Astrocyte (in vitro differentiated cells and primary cell): ENCODE measurements at regions not wholly inside any gene's neighbourhood (a gene's known extent, or its start where the extent isn't known, plus 50 kb on each side); places are given as distances from the start of the nearest gene placed in this dataset.

Experiments used
- DNase-seq: peaks from one replicate; pipeline ENCODE4 v3.0.0-alpha.2; 2010; ENCODE audit warnings: low read depth
- FAIRE-seq: peaks from 2 replicates; lab custom pipeline; 2011; peaks lifted over from hg19 to GRCh38; lab: Jason Lieb, UNC
- H2AFZ ChIP-seq: 2 replicates; pipeline ENCODE4 v1.6.0; 2012; ENCODE audit warnings: low read depth, low read length, inconsistent platforms
- H3K27ac ChIP-seq: 2 replicates; pipeline ENCODE4 v1.5.1; 2011; ENCODE audit warnings: low read depth, low read length, inconsistent platforms
- H3K27me3 ChIP-seq: 2 replicates; pipeline ENCODE4 v1.6.0; 2011; ENCODE audit warnings: low read length, inconsistent platforms; ENCODE audit not compliant: insufficient read depth
- H3K36me3 ChIP-seq: 2 replicates; pipeline ENCODE4 v1.5.1; 2011; ENCODE audit warnings: low read length, inconsistent platforms; ENCODE audit not compliant: insufficient read depth
- H3K4me1 ChIP-seq: 2 replicates; pipeline ENCODE4 v1.5.1; 2011; ENCODE audit warnings: low read length, inconsistent platforms; ENCODE audit not compliant: insufficient read depth
- H3K4me2 ChIP-seq: 2 replicates; pipeline ENCODE4 v1.6.0; 2012; ENCODE audit warnings: low read length, inconsistent platforms
- H3K4me3 ChIP-seq: 2 replicates; pipeline ENCODE4 v1.5.1; 2011; ENCODE audit warnings: low read depth, mild to moderate bottlenecking, low read length, inconsistent platforms; ENCODE audit not compliant: insufficient read depth
- H3K79me2 ChIP-seq: 2 replicates; pipeline ENCODE4 v1.6.0; 2012; ENCODE audit warnings: mild to moderate bottlenecking, low read length, inconsistent platforms; ENCODE audit not compliant: insufficient read depth
- H3K9ac ChIP-seq: 2 replicates; pipeline ENCODE4 v1.6.0; 2012; ENCODE audit warnings: mild to moderate bottlenecking, low read length, inconsistent platforms
- H3K9me3 ChIP-seq: 2 replicates; pipeline ENCODE4 v1.5.1; 2012; ENCODE audit warnings: low read depth, mild to moderate bottlenecking, low read length, inconsistent platforms; ENCODE audit not compliant: insufficient read depth
- H4K20me1 ChIP-seq: 2 replicates; pipeline ENCODE4 v1.6.0; 2012; ENCODE audit warnings: low read length, inconsistent platforms; ENCODE audit not compliant: insufficient read depth
- H3K27ac Mint-ChIP-seq: one replicate; pipeline ENCODE4 v1.8.0; 2021; ENCODE audit warnings: mild to moderate bottlenecking, mixed read lengths; ENCODE audit not compliant: unreplicated experiment
- H3K27me3 Mint-ChIP-seq: one replicate; pipeline ENCODE4 v1.8.0; 2021; ENCODE audit warnings: low read depth, mixed read lengths; ENCODE audit not compliant: unreplicated experiment
- H3K36me3 Mint-ChIP-seq: one replicate; pipeline ENCODE4 v1.8.0; 2021; ENCODE audit warnings: low read depth, mixed read lengths; ENCODE audit not compliant: unreplicated experiment
- H3K4me1 Mint-ChIP-seq: one replicate; pipeline ENCODE4 v1.8.0; 2021; ENCODE audit warnings: low read depth, mixed read lengths; ENCODE audit not compliant: unreplicated experiment
- H3K4me3 Mint-ChIP-seq: one replicate; pipeline ENCODE4 v1.8.0; 2021; ENCODE audit warnings: mild to moderate bottlenecking, moderate library complexity, mixed read lengths; ENCODE audit not compliant: unreplicated experiment
- H3K9me3 Mint-ChIP-seq: one replicate; pipeline ENCODE4 v1.8.0; 2021; ENCODE audit warnings: mild to moderate bottlenecking, mixed read lengths; ENCODE audit not compliant: unreplicated experiment
- EZH2 ChIP-seq: IDR thresholded peaks from 2 replicates; pipeline ENCODE4 v1.6.1; 2012; ENCODE audit warnings: mild to moderate bottlenecking, low read length, inconsistent platforms; ENCODE audit not compliant: insufficient read depth
- TF ChIP-seq, protein P1 (sequence below): IDR thresholded peaks from 2 replicates; pipeline ENCODE4 v1.5.1; 2011; ENCODE audit warnings: low read depth, mild to moderate bottlenecking, inconsistent platforms, low read length, moderate library complexity; ENCODE audit not compliant: insufficient read depth

DNA sequence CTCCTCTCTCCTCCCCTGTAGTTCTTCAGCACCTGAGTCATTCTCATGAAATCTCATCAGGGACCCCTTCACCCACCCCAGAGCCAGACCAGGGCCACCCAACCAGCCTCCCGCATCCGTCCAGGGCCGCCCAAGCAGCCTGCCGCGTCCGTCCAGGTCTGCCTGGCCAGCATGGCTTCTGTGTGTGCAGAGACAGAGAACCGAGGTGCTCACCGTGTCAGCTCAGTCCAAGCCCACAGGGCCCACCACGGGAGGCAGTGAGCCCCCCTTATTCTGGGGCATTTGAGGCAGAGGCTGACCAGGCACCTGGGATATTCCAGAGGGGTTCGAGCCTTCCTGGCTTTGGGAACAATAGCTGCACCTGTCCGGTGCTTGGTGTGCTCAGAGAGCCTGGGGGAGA, 1117.3 kb downstream of the BRD1 start:
- Histone ChIP-seq H2AFZ (no peak overlapping the region), H3K79me2 (no peaks in the 10 kb centered on the region), H3K4me1 (no peaks in the 10 kb centered on the region), H3K4me2 (no peak overlapping the region), H3K9me3 (no peaks in the 10 kb centered on the region), H3K9ac (no peak overlapping the region), H4K20me1 (no peaks in the 10 kb centered on the region), H3K27me3 (no peaks in the 10 kb centered on the region), H3K36me3 (no peaks in the 10 kb centered on the region), H3K27ac (no peak overlapping the region), H3K4me3 (no peak overlapping the region)
- Mint-ChIP-seq H3K9me3 (no peaks in the 10 kb centered on the region), H3K27ac (no peak overlapping the region), H3K4me3 (no peak overlapping the region), H3K36me3 (peaks cover 13% of the 10 kb centered on the region), H3K27me3 (peaks cover 13% of the 10 kb centered on the region), H3K4me1 (no peaks in the 10 kb centered on the region)
- DNase-seq = no peak
- no peak for FAIRE-seq
- TF ChIP-seq, protein P1, sequence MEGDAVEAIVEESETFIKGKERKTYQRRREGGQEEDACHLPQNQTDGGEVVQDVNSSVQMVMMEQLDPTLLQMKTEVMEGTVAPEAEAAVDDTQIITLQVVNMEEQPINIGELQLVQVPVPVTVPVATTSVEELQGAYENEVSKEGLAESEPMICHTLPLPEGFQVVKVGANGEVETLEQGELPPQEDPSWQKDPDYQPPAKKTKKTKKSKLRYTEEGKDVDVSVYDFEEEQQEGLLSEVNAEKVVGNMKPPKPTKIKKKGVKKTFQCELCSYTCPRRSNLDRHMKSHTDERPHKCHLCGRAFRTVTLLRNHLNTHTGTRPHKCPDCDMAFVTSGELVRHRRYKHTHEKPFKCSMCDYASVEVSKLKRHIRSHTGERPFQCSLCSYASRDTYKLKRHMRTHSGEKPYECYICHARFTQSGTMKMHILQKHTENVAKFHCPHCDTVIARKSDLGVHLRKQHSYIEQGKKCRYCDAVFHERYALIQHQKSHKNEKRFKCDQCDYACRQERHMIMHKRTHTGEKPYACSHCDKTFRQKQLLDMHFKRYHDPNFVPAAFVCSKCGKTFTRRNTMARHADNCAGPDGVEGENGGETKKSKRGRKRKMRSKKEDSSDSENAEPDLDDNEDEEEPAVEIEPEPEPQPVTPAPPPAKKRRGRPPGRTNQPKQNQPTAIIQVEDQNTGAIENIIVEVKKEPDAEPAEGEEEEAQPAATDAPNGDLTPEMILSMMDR = no peak
- no peak for TF ChIP-seq EZH2

DNA sequence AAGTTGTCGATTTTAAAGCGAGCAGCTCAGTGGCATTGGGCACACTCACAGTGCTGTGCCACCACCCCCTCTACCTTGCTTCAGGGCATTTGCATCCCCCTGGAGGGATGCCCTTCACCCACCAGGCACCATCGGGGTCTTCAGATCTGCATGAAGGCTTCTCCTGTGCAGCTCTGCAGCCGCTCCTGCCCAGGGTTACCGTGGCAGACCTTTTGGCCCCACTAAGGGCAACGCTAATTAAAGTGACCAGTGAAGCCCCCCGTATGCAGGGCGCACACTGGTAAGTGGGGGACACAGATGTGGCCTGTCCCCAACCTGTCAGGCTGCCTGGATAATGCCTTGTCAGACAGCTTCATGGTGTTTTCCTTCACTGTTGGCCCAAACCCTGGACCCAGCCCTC, 1117.7 kb downstream of the BRD1 start:
- FAIRE-seq = no peak
- peaks cover 11% of the 10 kb centered on the region for H3K36me3 Mint-ChIP-seq

DNA sequence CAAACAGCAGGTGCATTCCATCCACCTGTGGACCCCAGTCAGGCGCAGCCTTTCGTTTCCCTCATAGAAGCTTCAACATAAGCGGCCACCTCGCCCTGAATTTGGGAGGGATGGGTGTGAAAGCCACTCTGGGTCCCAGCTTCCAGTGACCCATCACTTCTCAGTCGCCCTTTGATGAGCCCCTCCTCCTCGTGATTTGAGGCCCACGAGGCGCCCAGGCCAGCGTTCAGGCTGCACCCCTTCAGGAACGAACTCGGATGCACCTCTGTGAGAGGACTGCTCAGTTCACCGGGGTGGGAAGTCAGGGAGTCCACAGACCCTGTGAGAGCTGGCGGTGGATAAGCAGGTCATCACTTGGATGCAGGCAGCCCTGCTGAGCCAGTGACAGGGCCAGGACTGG, 1118.2 kb downstream of the BRD1 start:
- Mint-ChIP-seq H3K4me1 (no peaks in the 10 kb centered on the region), H3K9me3 (no peaks in the 10 kb centered on the region), H3K4me3 (no peak overlapping the region), H3K36me3 (peaks cover 8% of the 10 kb centered on the region), H3K27ac (no peak overlapping the region), H3K27me3 (peaks cover 18% of the 10 kb centered on the region)
- FAIRE-seq = no peak
- Histone ChIP-seq H3K27me3 (no peaks in the 10 kb centered on the region), H3K27ac (no peak overlapping the region), H4K20me1 (no peaks in the 10 kb centered on the region), H3K79me2 (no peaks in the 10 kb centered on the region), H2AFZ (no peak overlapping the region), H3K36me3 (no peaks in the 10 kb centered on the region), H3K9ac (no peak overlapping the region), H3K4me2 (no peak overlapping the region), H3K4me1 (no peaks in the 10 kb centered on the region), H3K9me3 (no peaks in the 10 kb centered on the region), H3K4me3 (no peak overlapping the region)
- no peak for DNase-seq
- TF ChIP-seq EZH2 = no peak
- TF ChIP-seq, protein P1 = no peak

More for the DNA sequence above, 1117.7 kb downstream of the BRD1 start:
- Mint-ChIP-seq H3K27me3 (peaks cover 13% of the 10 kb centered on the region), H3K9me3 (no peaks in the 10 kb centered on the region), H3K27ac (no peak overlapping the region), H3K4me1 (no peaks in the 10 kb centered on the region), H3K4me3 (no peak overlapping the region)
- no peaks in the 10 kb centered on the region for H3K4me1 ChIP-seq
- H2AFZ ChIP-seq = no peak overlapping the region
- no peaks in the 10 kb centered on the region for H3K9me3 ChIP-seq
- no peaks in the 10 kb centered on the region for H3K79me2 ChIP-seq
- no peaks in the 10 kb centered on the region for H3K36me3 ChIP-seq
- H3K27me3 ChIP-seq = no peaks in the 10 kb centered on the region
- no peak overlapping the region for H3K4me3 ChIP-seq
- no peaks in the 10 kb centered on the region for H4K20me1 ChIP-seq
- no peak for DNase-seq
- no peak overlapping the region for H3K27ac ChIP-seq
- no peak overlapping the region for H3K9ac ChIP-seq
- no peak overlapping the region for H3K4me2 ChIP-seq
- TF ChIP-seq EZH2 = no peak
- TF ChIP-seq, protein P1 = no peak
